ENCODE measurements at regions not wholly inside any gene's neighbourhood (a gene's known extent, or its start where the extent isn't known, plus 50 kb on each side); places are given as distances from the start of the nearest gene placed in this dataset.

DNA sequence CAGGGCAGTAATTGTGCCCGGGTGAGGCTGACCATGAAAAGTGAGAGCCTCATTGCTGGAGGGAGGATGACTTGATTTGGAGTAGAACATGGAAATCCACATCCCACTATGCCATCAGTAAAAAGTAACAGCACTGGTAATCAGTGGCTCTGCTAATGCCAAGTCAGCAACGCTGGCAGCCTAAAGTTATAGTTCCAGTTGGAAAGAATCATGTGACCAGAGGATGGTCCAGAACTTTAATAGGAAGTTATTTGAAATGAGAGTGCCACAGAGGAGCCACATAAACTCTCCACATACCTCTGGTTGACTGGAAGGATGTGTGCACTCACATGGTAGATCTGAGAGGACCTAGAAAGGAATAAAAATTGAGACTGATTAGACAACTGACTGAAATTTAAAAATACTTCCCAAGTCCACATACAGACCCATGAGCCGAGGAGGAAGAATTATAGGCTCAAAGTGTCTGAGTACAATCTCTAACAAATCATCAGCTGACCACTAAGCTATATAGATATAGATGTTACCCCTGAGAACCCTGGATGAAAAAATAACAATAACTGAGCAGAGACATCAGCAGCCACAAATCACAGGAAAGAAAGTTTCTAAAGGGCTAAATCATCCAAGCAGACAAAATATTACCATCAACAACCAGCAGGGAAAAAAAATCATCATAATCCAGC, 346.8 kb downstream of the STK39 start:
- in situ Hi-C loops (cut with MboI), result no loop called here
- H4K20me1 ChIP-seq (ENCODE audit: insufficient read depth), result no peaks in the 10 kb centered on the region
- no peak overlapping the region for H3K4me2 ChIP-seq (ENCODE audit: unreplicated experiment)
- H3K4me3 ChIP-seq, result no peak overlapping the region
- no peak for DNase-seq
- H3K27ac ChIP-seq, result no peak overlapping the region
- no peaks in the 10 kb centered on the region for H3F3A ChIP-seq (ENCODE audit: insufficient read depth)
- H3K79me2 ChIP-seq (ENCODE audit: insufficient read depth), result no peaks in the 10 kb centered on the region
- H3K36me3 ChIP-seq (ENCODE audit: low read depth), result no peaks in the 10 kb centered on the region
- H3K9me3 ChIP-seq (ENCODE audit: low read depth), result no peaks in the 10 kb centered on the region
- 0 out of 2 replicates have a peak, but pooled peaks cover under 1% of the 10 kb centered on the region for H3K27me3 ChIP-seq (replicated peaks; ENCODE audit: insufficient read depth)
- H3K4me1 ChIP-seq (ENCODE audit: insufficient read depth), result no peaks in the 10 kb centered on the region
- H2AFZ ChIP-seq, result no peak overlapping the region
- no peaks in the 10 kb centered on the region for H3K9me2 ChIP-seq (ENCODE audit: insufficient read depth)
- 24 to 28% methylated on average over 3 of the region's 3 CpGs for WGBS, 2 experiments (ENCODE audit: low coverage in 1 of 2, low lambda C conversion rate in 2 of 2, missing lambda C conversion rate in 2 of 2)
- no peak overlapping the region for H3K9ac ChIP-seq
- TF ChIP-seq EZH2 (IDR thresholded peaks at IDR 0.05; ENCODE audit: insufficient read depth, poor library complexity, severe bottlenecking), result no peak
- TF ChIP-seq EZH2phosphoT487 (IDR thresholded peaks at IDR 0.05; ENCODE audit: insufficient read depth, low read depth), result no peak

DNA sequence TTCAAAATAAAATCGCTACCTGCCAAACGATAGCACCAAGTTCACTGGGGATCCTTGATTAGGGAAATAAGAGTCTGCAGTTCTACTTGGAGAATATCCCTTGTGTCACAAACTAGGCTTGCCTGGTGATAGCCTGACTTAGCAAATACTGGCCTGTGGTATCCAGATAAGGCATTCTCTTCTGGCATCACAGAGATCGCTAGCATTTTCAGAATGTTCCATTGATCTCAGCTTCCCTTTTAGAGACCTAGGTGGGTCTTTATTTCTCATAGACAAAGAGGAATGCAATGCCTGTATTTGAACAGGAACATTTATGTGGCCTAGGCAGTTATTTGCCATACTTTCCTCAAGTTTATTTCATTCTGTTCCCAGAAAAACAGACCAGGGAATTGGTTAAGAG, 349.1 kb downstream of the STK39 start:
- Histone ChIP-seq H3K4me2 (ENCODE audit: unreplicated experiment) (no peak overlapping the region), H2AFZ (no peak overlapping the region), H3K36me3 (ENCODE audit: low read depth) (no peaks in the 10 kb centered on the region), H3K9me2 (ENCODE audit: insufficient read depth) (no peaks in the 10 kb centered on the region), H3F3A (ENCODE audit: insufficient read depth) (no peaks in the 10 kb centered on the region), H3K4me3 (no peak overlapping the region), H4K20me1 (ENCODE audit: insufficient read depth) (no peaks in the 10 kb centered on the region), H3K9me3 (ENCODE audit: low read depth) (no peaks in the 10 kb centered on the region), H3K9ac (no peak overlapping the region), H3K27ac (no peak overlapping the region), H3K4me1 (ENCODE audit: insufficient read depth) (no peaks in the 10 kb centered on the region), H3K79me2 (ENCODE audit: insufficient read depth) (no peaks in the 10 kb centered on the region), H3K27me3 (replicated peaks; ENCODE audit: insufficient read depth) (no peaks in the 10 kb centered on the region)
- WGBS, 2 experiments (ENCODE audit: low coverage in 1 of 2, low lambda C conversion rate in 2 of 2, missing lambda C conversion rate in 2 of 2), result 59 to 62% methylated on average over 3 of the region's 3 CpGs
- TF ChIP-seq EZH2 (IDR thresholded peaks at IDR 0.05; ENCODE audit: insufficient read depth, poor library complexity, severe bottlenecking), result no peak
- no peak for TF ChIP-seq EZH2phosphoT487 (IDR thresholded peaks at IDR 0.05; ENCODE audit: insufficient read depth, low read depth)
- DNase-seq, result no peak
- in situ Hi-C loops (cut with MboI), result no loop called here

- Histone ChIP-seq H3F3A (ENCODE audit: insufficient read depth) (no peaks in the 10 kb centered on the region), H3K9ac (no peak overlapping the region), H2AFZ (no peak overlapping the region), H3K9me3 (ENCODE audit: low read depth) (no peaks in the 10 kb centered on the region), H3K4me1 (ENCODE audit: insufficient read depth) (no peaks in the 10 kb centered on the region), H3K27me3 (replicated peaks; ENCODE audit: insufficient read depth) (no peaks in the 10 kb centered on the region), H3K27ac (no peak overlapping the region), H4K20me1 (ENCODE audit: insufficient read depth) (no peaks in the 10 kb centered on the region), H3K4me2 (ENCODE audit: unreplicated experiment) (no peak overlapping the region), H3K79me2 (ENCODE audit: insufficient read depth) (no peaks in the 10 kb centered on the region), H3K4me3 (no peak overlapping the region), H3K9me2 (ENCODE audit: insufficient read depth) (no peaks in the 10 kb centered on the region), H3K36me3 (ENCODE audit: low read depth) (no peaks in the 10 kb centered on the region)
- in situ Hi-C loops (cut with MboI), result no loop called here
- WGBS, 2 experiments (ENCODE audit: low coverage in 1 of 2, low lambda C conversion rate in 2 of 2, missing lambda C conversion rate in 2 of 2), result 37 to 38% methylated on average over 5 of the region's 5 CpGs
- no peak for TF ChIP-seq EZH2phosphoT487 (IDR thresholded peaks at IDR 0.05; ENCODE audit: insufficient read depth, low read depth)
- no peak for TF ChIP-seq EZH2 (IDR thresholded peaks at IDR 0.05; ENCODE audit: insufficient read depth, poor library complexity, severe bottlenecking)
- DNase-seq, result no peak
These were observed 355.6 kb downstream of the STK39 start for GRCh38 chr2:167891841-167892240.

GRCh38 chr2:167890739-167891138, 356.7 kb downstream of the STK39 start:
- H3F3A ChIP-seq (ENCODE audit: insufficient read depth), result no peaks in the 10 kb centered on the region
- no peak overlapping the region for H3K4me2 ChIP-seq (ENCODE audit: unreplicated experiment)
- H3K4me1 ChIP-seq (ENCODE audit: insufficient read depth), result no peaks in the 10 kb centered on the region
- no peaks in the 10 kb centered on the region for H3K27me3 ChIP-seq (replicated peaks; ENCODE audit: insufficient read depth)
- no peak for DNase-seq
- in situ Hi-C loops (cut with MboI), result no loop called here
- H3K4me3 ChIP-seq, result no peak overlapping the region
- TF ChIP-seq EZH2 (IDR thresholded peaks at IDR 0.05; ENCODE audit: insufficient read depth, poor library complexity, severe bottlenecking) (no peak), EZH2phosphoT487 (IDR thresholded peaks at IDR 0.05; ENCODE audit: insufficient read depth, low read depth) (no peak)
- no peaks in the 10 kb centered on the region for H3K9me2 ChIP-seq (ENCODE audit: insufficient read depth)
- H3K79me2 ChIP-seq (ENCODE audit: insufficient read depth), result no peaks in the 10 kb centered on the region
- H3K27ac ChIP-seq, result no peak overlapping the region
- H3K9me3 ChIP-seq (ENCODE audit: low read depth), result no peaks in the 10 kb centered on the region
- H3K36me3 ChIP-seq (ENCODE audit: low read depth), result no peaks in the 10 kb centered on the region
- no peaks in the 10 kb centered on the region for H4K20me1 ChIP-seq (ENCODE audit: insufficient read depth)
- no peak overlapping the region for H3K9ac ChIP-seq
- 54 to 77% methylated on average over 2 of the region's 2 CpGs for WGBS, 2 experiments (ENCODE audit: low coverage in 1 of 2, low lambda C conversion rate in 2 of 2, missing lambda C conversion rate in 2 of 2)
- H2AFZ ChIP-seq, result no peak overlapping the region

Data from GM23248 (cell line).